CD4-positive, alpha-beta T cell treated with Interleukin-1 beta for 1 hour (primary cell): ENCODE measurements at regions not wholly inside any gene's neighbourhood (a gene's known extent, or its start where the extent isn't known, plus 50 kb on each side); places are given as distances from the start of the nearest gene placed in this dataset.

Experiments used
- DNase-seq, 2 donors: peaks; one replicate each; pipeline ENCODE4 v3.0.0-alpha.2; 2020 to 2022

DNA sequence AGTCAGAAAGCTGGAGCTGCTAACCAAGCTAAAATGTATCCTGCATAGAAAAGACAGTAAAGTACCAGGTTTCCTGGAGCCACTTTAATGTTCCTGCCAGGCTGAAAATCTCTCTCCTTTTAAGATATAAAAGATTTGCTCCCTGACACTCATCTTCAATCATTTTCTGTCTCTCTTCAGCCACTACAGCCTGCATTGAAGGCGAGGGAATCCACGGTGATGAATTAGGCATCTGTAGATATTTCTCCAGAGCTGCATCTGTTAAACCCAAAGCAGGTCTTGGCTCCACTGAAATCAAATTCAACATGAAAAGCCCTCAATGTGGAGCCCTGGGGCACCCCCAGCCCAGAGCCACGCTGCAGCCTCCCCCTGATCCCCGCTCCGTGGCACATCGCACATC, 94.7 kb upstream of the CRHR1 start:
- no peak for DNase-seq

DNA sequence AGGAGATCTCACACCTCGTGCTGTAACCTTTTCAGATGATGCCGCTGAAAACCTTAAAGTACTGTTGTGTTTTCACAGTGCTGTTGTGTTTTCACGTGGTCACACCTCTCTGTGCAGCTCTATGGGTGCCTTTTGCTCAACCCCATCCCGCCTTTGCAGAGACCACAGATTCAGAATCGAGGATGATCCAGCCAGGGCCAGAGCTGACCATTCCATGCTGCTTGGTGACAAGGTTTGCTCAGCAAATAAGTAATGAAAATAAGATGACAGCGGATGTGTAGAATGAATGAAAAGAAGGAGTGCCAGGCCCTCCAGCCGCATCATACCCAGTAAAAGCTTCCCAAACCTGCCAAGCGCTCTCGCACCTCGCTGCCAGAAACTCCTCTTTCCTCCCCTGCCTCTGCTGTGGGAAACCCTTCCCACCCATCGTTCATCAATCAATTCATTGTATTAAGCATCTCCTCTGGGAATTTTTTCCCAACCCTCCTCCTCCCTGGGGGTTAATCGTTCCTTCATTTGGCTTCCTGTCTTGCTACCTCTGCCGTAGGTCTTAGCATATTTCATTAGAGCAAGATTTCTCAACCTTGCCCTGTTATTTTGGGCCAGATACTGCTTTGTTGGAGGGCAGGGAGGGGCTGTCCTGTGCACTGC, 93.4 kb upstream of the CRHR1 start:
- no peak for DNase-seq

DNA sequence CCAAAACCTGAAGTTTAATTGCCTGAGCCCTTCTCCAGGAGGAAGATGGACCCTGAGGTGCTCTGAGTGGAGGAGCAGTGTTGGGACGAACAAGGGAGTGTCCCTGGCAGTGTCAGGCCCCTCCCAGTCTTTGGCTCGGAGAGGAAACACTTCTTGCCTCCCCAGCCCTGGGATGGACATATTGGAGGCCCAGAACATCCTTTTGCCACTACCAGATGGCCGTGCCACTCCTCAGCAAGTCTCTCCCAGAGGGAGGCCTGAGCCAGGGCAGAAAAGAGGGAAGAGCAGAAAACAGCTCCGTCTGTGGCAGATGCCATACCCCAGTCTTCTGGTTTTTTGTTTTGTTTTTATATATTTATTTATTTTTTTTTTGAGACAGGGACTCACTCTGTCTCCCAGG, 91.5 kb upstream of the CRHR1 start:
- no peak for DNase-seq

DNA sequence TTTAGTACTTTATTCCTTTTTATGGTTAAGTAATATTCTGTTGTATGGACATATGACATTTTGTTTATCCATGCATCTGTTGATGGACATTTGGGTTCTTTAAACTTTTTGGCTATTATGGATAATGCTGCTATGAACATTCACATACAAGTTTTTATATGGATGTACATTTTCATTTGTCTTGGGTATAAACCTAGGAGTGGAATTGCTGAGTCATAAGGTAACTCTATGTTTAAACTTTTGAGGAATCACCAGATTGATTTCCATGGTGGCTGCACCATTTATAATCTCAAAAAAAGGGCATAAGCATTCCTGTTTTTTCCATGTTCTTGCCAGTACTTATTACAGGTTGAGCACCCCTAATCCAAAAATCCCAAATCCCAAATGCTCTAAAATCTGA, 90.3 kb upstream of the CRHR1 start:
- DNase-seq = no peak

DNA sequence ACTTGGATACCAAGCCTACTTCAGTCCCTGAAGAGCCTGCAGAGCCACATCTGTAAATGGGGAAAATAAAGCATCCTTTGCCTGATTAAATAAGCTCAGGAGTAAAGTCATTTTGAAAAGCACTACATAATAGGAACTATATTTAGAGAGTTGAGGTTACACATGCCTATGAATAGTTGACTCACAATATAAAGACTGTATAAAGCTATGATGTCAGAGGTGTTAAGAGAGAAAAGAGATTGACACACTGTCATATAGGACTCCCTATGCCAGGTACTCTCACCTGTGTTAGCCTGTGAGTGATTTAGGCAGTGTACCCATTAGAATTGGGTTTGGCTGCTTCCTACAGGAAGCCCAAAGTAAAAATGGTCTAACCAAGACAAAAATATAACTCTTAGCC, 87.7 kb upstream of the CRHR1 start:
- no peak for DNase-seq

DNA sequence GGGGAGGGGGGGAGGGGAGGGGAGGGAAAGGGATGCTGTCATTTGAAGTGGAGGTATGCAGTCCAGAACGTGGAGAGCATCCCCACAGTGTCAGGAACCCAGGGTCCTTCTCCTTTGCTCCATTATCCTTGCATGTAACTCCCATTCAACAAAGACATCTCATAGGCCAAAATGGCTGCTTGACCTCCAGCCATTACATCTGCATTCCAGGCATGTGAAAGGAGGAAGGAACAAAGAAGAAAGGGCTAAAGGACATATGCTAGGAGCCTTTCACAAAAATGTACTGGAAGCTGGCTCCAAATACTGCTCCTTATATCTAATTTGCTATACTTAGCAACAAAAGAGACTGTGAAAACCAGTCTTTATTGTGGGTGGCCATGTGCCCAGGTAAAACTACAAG, 87.0 kb upstream of the CRHR1 start:
- no peak for DNase-seq

DNA sequence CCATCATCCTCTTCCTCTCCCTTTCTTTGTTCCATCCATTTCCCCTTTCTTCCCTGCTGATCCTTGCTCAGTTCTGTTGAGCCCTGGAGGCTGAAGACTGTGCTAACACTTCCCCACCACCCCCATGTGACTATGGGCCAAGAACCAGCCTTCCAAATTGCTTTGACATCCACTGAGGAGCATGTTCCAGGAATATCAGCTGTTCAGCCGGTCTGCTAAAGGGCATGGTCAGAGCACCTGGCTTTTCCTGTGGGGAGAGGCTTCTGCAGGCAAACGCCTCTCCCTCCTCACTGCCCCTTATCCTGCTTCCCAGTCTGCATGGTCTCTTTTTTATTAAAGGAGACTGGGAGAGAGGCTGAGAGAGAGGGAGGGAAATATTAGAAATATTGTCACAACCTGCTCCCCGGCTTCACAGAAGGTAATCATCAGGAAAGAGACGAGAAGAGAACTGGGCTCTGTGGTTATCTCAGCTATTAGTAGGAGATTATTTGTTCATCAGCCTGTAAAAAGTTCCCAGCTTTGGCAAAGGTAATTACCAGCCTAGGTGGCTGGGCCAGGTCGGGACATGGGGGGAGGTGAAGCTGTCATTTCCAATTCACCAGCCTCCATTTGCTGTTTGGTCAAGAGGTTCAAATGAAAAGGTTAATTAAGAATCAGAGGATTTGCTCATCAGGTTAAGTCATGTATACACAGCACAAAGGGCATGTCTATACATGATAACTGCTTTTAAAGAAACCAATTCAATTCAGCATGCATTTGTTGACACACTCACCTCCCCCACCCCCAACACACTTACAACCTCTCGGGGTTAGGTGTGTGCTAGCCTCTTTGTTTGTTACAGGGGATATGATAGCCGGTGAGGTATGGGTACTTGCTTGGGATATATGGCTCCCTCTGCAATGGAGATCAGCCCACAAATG, 83.7 kb upstream of the CRHR1 start:
- DNase-seq = no peak

DNA sequence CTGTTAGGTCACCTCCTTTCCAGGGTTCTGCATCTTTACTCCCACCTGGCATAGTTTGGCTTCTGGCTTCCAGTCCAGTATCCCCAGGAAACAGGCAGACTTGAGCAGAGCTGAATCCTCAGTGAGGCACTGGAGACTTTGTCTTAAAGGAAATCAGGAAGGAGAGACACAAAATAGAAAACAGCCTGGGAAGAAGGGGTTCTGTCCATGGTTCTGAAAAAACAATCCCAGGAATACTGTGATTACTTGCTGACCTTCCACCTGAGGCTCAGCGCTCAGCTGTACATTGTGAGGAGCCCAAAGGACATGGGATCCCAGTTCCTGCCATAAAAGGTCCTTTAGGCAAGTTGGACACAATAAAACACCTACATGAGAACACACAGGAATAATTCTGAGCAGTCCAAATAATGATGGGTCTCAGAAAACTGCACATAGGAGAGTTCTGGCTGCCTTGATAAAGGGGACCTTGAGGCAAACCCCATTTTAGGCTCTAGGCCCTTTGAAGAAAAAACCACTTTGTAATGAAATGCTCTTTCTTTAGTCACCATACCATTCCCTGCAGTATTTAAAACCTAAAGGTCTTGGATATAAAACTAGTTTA, 81.4 kb upstream of the CRHR1 start:
- no peak for DNase-seq

DNA sequence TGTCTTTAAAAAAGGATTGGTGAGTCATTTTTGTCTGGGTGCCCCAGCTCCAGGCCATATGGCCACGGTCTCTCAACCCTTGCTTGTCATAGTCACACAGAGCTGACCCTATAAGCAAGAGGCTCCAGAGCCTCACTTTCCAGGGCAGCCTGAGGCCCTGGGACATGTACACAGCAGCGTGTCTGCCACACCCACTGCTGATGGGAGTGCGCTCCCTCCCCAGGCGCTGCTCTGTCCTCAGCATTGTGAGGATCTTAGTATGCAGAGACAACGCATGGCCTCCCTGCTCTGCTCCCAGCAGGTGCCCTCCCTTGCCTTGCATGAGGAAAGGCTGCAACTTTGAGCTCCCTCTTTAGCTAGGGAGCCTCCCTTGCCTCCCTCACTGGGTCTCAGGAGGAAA, 80.8 kb upstream of the CRHR1 start:
- no peak for DNase-seq

DNA sequence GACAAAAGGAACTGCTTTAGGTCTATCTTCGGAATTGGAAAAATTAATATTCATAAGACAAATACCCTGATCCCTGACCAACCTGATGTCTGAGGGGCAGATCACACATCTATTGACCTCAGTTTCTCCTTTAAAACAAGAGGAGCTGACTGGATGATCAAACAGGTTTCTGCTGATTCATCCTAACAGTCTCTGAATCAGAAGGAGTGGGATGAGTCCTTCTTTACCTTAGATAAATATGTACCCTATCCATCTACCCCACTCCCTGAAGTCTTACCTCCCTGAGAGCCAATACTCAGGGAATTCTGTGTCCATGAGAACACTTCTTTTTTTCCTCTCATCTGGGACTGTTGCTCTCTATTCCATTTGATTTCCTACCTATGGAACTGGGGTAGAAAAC, 80.3 kb upstream of the CRHR1 start:
- DNase-seq = no peak

DNA sequence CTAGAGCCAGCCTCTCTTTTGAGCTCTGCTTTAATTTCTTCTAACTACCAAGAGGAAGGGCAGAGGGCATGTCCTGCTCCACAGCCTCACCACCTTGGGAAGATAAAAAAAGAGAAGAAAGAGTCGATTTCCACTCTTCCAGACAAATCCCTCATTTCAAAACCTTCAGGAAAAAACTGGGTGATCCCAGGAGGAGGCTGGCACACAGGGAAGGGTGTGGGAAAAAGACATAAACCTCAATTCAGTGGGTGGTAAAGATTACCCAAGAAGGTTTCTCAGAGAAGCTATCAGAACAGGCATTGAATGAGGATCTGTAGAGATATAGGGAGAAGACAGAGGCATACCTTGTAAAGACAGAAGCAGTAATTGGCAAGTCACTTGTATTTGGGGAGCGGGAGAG, 79.9 kb upstream of the CRHR1 start:
- no peak for DNase-seq

DNA sequence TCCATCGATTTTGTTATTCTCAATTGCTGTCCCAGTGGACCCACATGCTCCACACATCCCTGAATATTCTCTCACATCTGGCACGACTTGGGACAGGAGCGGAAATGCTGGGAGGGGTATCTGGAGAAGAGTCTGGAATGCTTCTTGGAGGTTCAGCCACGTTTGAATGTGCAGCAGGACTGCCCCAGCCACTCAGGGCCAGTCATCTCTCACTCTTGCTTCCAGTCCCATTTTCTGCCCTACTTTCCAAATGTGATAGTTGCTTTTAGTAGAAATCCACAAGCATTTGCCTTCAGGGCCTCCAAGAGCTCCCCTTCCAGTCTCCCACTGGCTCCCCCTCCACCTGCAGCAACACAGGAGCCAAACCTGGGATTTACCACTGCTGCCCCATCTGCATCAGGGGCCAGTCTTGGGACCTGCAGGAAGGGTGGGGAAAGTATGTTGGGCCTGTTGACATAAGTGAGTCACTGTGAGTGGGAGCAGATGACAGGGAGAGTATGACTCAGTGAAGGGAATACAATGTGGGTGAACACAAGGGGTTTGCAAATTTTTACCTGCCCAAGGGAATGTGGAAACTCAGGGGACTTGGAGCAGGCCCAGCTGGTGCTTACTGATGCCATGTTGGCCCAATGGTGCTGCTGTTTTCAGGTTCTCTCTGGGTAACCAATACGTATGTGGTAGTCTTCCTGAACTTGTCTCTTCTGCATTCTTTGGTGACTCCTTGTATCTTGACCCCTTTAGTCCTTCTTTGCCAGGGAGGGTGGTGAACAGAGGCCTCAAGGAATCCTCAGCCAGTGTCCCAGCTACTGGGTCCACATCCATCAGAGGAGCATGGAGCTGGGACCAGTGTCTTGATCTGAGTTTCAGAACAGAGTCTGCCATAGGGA, 78.8 kb upstream of the CRHR1 start:
- DNase-seq = no peak

DNA sequence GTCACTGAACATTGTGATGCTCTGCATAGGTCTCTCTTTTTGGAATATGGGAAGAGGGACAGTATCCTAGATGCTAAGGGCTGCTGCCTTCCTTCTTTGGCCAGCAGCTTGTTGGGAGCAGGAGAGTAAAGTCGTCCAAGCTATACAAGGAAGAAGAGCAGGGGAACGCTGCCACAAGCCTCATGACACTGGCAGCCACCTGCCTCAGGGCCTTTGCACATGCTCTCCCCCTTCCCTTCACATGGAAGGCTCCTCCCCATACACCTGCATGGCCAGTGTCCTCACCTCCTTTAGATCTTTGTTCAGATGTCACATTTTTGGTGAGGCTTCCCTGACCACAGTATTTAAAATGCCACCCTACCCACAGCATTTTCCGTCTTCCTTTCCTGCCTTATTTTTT, 78.1 kb upstream of the CRHR1 start:
- DNase-seq = no peak

DNA sequence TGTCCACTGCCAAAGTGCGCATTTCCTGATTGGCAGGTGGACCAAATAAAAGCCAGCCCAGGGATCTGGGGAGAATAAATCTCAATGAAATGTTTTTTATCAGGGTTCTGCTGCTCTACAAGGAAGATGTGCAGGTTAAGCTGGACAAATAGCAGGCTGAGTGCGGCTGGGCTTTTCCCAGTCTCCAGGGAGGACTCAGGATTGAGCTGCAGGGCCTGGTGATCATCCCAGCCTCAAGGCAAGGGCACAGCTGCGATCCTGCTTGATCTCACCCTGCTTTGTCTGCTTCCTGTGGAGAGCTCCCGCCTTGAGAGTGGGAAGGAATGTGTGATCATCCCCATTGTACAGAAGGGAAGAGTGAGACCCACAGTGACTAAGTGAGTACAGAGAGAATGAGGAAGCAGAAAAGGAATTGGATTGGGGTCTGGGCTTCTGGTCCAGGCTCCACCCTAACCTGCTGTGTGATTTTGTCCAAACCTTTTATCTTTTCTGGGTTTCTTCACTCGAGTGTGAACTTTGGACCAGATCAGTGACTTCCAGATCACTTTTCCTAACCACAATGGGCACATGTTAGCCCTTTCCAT, 75.3 kb upstream of the CRHR1 start:
- DNase-seq = no peak

DNA sequence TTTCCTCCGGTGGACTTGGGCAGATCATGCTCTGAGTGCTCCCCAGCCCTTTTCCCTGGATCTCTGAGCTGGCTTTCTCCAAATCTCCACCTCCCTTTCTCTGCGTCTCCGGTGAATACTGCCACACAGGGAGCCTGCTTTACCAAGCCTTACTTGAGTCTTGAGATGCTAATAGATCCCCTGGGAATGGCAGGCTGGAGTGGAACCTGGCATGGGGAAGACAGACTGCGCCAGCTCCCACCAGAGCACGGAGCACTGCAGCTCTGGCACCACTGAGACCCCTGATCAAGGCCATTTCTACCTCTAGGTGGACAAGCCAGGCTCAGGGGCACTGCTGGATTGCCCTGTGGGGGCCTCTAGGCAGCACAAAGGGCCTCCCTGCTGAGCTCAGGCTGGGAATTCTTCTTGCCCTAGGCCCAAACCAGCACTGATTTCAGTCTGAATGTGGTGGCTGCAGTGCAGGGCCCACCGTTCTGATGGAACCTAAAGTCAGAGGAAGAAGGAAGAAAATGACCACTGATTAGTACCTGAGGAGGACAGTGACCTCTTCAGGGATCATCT, 74.3 kb upstream of the CRHR1 start:
- DNase-seq = no peak

DNA sequence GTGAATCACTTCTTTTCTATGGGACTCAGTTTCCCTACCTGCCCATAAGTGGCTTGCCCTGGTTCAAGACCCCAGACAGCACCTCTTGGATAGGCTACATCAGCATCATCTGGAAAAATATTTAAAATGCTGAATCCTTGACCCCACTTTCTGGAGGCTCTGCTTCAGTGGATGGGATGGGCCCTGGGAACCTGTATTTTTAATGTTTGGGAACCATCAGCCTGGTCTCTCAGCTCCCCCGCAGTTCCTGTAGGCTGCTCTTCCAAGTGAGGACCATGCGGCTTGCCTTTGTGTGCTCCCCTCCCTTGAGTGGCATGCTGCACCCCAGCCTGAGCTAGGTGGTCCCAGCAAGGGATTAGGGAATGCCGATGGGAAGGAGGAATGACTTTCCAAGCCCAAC, 68.3 kb upstream of the CRHR1 start:
- no peak for DNase-seq

DNA sequence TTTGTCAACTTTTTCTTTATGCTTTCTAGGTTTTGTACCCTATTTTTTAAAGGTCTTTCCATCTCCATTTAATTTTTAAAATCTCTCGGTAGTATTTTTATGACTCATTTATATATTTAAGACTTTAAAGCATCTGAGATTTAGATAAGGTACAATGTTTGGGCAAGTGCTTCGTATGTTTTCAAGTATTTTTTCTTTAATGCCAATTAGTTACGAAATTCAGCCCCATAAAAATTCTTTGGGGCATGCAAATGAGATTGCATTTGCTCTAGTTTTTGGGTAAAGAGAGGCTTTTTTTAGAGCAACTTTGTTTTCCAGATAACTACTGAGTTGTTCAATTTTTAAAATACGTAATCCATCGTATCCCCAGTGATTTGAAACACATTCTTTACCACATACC, 65.3 kb upstream of the CRHR1 start:
- DNase-seq = no peak

DNA sequence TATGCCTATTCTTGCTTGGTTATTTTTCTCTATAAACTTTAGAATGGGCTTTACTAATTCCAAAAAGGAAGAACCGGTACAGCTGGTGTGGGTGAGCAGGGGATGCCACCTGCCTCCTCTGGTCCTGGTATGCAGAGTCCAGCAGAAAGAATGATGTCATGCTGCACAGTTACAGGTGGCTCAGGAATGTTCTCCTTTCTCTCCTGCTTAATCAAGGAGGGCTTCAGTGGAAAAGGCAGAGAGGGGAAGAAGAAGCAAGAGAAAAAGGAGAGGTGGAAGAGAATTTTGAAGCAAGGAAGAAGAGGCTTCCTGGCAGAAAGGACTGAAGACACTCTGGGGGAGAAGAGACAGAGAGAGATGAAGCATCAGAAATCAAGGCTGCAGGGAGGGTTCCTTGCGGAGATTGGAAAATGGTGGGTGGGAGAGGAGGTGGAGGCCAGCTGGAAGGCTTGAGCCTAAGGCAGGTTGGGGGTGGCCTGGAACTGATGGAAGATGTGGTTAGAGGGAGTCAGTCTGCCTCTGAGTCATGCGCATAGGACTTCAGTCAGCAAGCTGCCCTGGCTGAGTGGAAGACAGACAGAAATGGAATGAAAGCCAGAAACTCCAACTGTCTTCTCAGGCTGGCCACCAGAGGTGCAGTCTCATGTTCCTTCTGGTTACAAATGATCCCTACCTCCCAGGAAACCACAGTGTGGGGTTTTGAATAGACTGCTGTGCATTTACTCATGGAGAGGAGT, 64.6 kb upstream of the CRHR1 start:
- DNase-seq = no peak

DNA sequence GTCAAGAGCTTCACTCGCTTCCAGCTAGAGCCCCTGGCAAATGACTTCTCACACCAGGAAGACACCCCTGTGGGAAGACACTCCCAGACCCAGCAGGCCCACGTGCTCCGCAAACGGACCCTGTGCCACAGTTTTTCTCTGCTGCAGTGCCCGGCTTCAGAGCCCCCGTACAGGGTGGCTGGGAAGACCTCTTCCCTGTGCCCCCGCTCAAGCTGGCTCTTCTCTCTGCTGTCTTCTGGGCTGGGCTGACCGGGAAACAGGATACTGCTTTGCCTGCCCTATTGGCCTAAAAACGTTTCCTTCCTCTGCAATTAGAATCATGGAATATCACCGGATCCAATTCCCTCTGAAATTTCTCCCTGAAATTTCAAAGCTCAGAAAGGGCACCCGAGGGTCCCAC, 63.7 kb upstream of the CRHR1 start:
- DNase-seq = no peak

DNA sequence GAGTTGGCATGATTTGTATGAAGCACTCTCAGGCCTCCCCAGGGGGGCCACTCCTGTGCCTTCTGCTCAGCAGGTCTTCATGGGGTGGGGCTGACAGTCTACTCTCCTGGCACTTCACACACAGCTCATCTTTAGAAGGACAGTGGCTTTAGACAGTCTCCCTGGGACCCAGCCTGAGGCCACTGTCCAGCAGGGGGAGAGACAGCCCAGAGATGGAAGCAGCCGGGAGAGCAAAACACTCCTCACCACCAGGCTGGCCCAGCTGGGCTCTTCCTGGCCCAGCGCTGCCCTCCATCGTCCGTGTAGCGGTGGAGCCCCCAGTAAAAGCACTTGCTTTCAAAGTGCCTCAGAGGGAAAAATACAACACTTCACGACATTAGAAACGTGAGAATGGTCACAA, 62.0 kb upstream of the CRHR1 start:
- DNase-seq = no peak

DNA sequence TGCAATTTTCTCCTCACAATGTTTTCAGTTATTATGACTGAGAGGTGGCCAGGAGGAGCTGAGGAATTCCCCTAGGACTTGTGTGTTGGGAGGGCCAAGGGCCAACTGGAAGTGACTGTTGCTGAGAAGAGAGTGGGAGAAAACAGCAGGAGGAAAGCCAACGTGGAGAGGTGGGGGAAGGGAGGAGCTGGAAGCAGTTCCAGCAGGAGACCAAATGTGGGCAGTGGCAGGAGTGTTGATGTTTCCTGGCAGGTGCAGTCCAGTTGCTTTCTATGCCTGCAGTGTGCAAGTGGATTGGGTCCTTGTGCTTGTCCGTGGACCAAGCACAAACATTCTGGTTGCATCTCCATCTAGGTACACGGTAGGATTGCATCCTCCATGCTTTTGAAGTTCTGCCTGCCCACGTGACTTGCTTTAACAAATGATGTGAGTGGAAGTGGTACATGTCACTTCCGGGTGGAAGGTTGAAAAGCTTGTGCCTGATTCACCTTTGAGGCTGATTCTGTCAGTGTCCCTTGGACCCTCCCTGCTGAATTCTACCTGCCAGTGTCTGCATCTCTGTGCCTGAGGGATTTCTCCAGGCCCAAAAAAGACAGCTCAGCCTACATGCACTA, 54.7 kb upstream of the CRHR1 start:
- no peak for DNase-seq
